SU-DHL-6 (cell line): ENCODE measurements at regions not wholly inside any gene's neighbourhood (a gene's known extent, or its start where the extent isn't known, plus 50 kb on each side); places are given as distances from the start of the nearest gene placed in this dataset.

Experiments used
- H2AFZ ChIP-seq: fragments of 200-600 bp; sonication (generic); 2 replicates; pipeline ENCODE4 v1.6.1; 2014; ENCODE audit warnings: low read depth, mild to moderate bottlenecking, moderate library complexity, mixed read lengths, antibody characterized with exemption, low read length; ENCODE audit not compliant: severe bottlenecking
- H3F3A ChIP-seq: fragments of 200-600 bp; shearing (Covaris generic); 2 replicates; pipeline ENCODE4 v1.6.0; 2016; ENCODE audit warnings: antibody characterized with exemption, mild to moderate bottlenecking; ENCODE audit not compliant: insufficient read depth
- H3K27ac ChIP-seq: fragments of 200-600 bp; sonication (generic); 2 replicates; pipeline ENCODE4 v1.5.1; 2016; ENCODE audit warnings: low read depth, mild to moderate bottlenecking, low read length, moderate library complexity, mixed read lengths
- H3K27me3 ChIP-seq: fragments of 200-600 bp; sonication (generic), shearing (Covaris generic); 2 replicates; pipeline ENCODE4 v1.6.0; 2014; ENCODE audit warnings: mild to moderate bottlenecking, low read length
- H3K36me3 ChIP-seq: fragments of 200-600 bp; sonication (generic); 2 replicates; pipeline ENCODE4 v1.6.1; 2014; ENCODE audit warnings: mild to moderate bottlenecking, low read length, mixed read lengths
- H3K4me2 ChIP-seq: fragments of 300-600, 200-600 bp; shearing (Covaris generic), sonication (generic); 2 replicates; pipeline ENCODE4 v1.6.0; 2014; ENCODE audit warnings: low read length, low read depth, mild to moderate bottlenecking; ENCODE audit not compliant: poor library complexity, severe bottlenecking
- H3K4me3 ChIP-seq: fragments of 200-600 bp; sonication (generic); 2 replicates; pipeline ENCODE4 v1.5.1; 2014; ENCODE audit warnings: antibody characterized with exemption, low read length, mild to moderate bottlenecking, mixed read lengths; ENCODE audit not compliant: insufficient read depth, poor library complexity, severe bottlenecking
- H3K79me2 ChIP-seq: fragments of 200-600 bp; sonication (generic); 2 replicates; pipeline ENCODE4 v1.6.1; 2014; ENCODE audit warnings: mild to moderate bottlenecking, low read length, moderate library complexity; ENCODE audit not compliant: insufficient read depth
- H3K9ac ChIP-seq: fragments of 200-600 bp; sonication (generic); 2 replicates; pipeline ENCODE4 v1.7.0; 2014; ENCODE audit warnings: mild to moderate bottlenecking, low read length
- H3K9me2 ChIP-seq: fragments of 200-600 bp; sonication (generic); replicated peaks from 2 replicates; pipeline ENCODE4 v1.6.1; 2014; ENCODE audit warnings: low read length; ENCODE audit not compliant: insufficient read depth
- H3K9me3 ChIP-seq: fragments of 200-600 bp; sonication (generic); 2 replicates; pipeline ENCODE4 v1.6.1; 2014; ENCODE audit warnings: low read length, mixed read lengths; ENCODE audit not compliant: insufficient read depth
- H4K20me1 ChIP-seq: fragments of 200-600 bp; sonication (generic); 2 replicates; pipeline ENCODE4 v1.6.1; 2014; ENCODE audit warnings: low read depth, mild to moderate bottlenecking, antibody characterized with exemption, low read length, moderate library complexity, mixed read lengths
- EZH2phosphoT487 ChIP-seq: fragments of 200-600 bp; sonication (generic), shearing (Covaris generic); conservative IDR thresholded peaks from 2 replicates; pipeline ENCODE4 v1.6.1; 2018; ENCODE audit warnings: mild to moderate bottlenecking, antibody characterized with exemption, low read length, moderate library complexity, mixed read lengths
- TF ChIP-seq, protein P1 (sequence below): fragments of 200-600 bp; sonication (generic); IDR thresholded peaks from one replicate; pipeline ENCODE4 v1.5.1; 2017; ENCODE audit warnings: antibody characterized with exemption, mild to moderate bottlenecking, low read length, moderate library complexity; ENCODE audit not compliant: insufficient read depth, poor library complexity, severe bottlenecking

DNA sequence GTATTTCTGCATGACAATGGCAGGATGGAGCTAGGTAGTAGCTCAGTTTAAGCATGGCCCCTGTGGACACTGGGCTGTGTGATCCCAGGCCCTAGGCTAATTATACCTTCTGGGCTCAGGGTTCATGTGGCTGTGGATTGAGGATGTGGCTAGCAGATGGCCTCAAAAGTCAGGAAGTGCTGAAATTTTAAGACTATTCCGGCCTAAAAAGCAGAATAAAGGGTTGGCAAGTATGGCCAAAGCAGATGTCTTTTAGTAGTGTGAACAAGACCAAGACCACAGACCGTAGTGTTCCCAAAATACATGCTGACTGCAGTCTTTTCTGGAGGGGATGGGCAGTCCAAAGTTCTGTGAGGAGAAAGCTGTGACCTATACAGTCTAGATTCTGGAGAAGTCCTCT, 115.7 kb upstream of the RAG2 start:
- Histone ChIP-seq H3K4me2 (no peak overlapping the region), H3K9me3 (no peaks in the 10 kb centered on the region), H3K4me3 (no peak overlapping the region), H3K27me3 (no peaks in the 10 kb centered on the region), H3K79me2 (no peaks in the 10 kb centered on the region), H3K36me3 (no peaks in the 10 kb centered on the region), H2AFZ (no peak overlapping the region), H3K27ac (no peak overlapping the region), H3F3A (no peaks in the 10 kb centered on the region), H4K20me1 (no peaks in the 10 kb centered on the region), H3K9ac (no peak overlapping the region), H3K9me2 (no peaks in the 10 kb centered on the region)
- TF ChIP-seq, protein P1, sequence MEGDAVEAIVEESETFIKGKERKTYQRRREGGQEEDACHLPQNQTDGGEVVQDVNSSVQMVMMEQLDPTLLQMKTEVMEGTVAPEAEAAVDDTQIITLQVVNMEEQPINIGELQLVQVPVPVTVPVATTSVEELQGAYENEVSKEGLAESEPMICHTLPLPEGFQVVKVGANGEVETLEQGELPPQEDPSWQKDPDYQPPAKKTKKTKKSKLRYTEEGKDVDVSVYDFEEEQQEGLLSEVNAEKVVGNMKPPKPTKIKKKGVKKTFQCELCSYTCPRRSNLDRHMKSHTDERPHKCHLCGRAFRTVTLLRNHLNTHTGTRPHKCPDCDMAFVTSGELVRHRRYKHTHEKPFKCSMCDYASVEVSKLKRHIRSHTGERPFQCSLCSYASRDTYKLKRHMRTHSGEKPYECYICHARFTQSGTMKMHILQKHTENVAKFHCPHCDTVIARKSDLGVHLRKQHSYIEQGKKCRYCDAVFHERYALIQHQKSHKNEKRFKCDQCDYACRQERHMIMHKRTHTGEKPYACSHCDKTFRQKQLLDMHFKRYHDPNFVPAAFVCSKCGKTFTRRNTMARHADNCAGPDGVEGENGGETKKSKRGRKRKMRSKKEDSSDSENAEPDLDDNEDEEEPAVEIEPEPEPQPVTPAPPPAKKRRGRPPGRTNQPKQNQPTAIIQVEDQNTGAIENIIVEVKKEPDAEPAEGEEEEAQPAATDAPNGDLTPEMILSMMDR, result no peak
- no peak for TF ChIP-seq EZH2phosphoT487

DNA sequence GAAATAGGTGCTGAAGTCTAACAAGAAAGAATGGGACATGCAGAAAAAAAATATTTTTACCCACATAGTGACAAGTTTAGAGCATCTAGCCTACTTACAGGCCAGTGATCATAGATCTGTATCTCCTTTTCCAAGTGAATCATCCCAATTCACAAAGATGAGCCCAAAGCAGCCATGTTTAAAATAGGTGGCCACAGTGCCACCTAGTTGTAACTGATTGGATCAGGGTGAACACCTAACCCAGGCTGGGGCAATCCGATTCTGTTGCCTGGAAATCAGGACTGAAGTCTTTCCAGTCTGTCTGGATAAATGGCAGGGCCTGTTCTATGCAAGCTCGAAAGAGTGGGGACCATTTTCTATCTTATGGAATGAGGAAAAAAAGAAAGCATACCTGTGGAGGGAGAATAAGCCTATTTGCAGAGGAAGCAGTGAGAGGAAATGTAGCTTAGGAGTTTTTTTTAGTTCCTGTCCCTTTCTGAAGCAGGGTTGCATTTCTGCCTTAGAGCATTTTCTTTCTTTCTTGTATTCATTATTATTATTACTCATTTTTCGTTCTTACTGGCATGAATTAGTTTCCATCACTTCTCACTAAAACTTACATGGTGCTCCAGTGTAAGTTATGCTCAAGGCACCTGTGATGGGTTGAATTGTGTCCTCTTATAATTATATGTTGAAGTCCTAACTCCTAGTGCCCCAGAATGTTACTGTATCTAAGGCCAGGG, 113.2 kb upstream of the RAG2 start:
- Histone ChIP-seq H4K20me1 (no peaks in the 10 kb centered on the region), H3K4me2 (no peak overlapping the region), H2AFZ (no peak overlapping the region), H3K4me3 (no peak overlapping the region), H3K9ac (no peak overlapping the region), H3K27me3 (no peaks in the 10 kb centered on the region), H3K27ac (no peak overlapping the region), H3K9me2 (no peaks in the 10 kb centered on the region), H3K36me3 (no peaks in the 10 kb centered on the region), H3F3A (no peaks in the 10 kb centered on the region), H3K9me3 (no peaks in the 10 kb centered on the region), H3K79me2 (no peaks in the 10 kb centered on the region)
- TF ChIP-seq, protein P1, result no peak
- TF ChIP-seq EZH2phosphoT487, result no peak
